ENCODE measurements at regions not wholly inside any gene's neighbourhood (a gene's known extent, or its start where the extent isn't known, plus 50 kb on each side); places are given as distances from the start of the nearest gene placed in this dataset.

DNA sequence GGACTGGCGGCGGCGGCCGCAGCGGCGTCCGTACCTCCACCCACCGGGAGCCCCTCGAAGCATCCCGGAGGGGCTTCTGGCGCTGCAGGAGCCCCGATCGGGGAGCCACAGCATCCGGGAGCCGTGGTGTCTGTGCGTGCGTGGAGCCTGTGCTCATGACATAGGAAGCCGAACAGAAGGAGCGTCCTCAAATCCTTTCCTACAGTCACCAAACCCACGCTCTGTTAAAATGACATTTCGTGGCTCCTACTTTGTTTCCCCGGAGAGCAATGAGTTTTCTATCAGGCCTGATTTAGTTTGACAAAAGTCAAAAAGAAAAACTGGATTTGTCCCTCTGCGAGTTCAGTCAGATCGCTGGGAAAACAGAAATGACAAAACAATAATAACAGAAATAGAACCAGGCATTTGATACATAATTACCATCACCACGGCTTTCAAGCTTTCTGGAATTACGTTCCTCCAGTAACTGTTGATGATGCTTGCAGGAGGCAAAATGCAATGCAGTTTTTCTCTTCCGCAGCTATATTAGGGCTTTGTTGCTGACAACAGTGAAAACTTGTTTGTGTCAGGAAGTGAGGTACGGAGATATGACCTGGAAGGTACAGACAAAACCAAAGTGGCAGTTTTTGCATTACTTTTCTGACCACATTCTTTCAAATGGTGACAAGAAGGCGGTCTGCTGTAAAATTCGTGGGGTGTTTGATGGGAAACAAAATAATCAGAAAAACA lies 219.3 kb upstream of the MKLN1 start:
- TF ChIP-seq CTCF (conservative IDR thresholded peaks at IDR 0.05), result no peak
- Mint-ChIP-seq H3K4me3 (peak overlapping the region; percentile 98), H3K9me3 (no peaks in the 10 kb centered on the region), H3K4me1 (ENCODE audit: unreplicated experiment) (peaks cover 20% of the 10 kb centered on the region), H3K36me3 (no peaks in the 10 kb centered on the region), H3K27me3 (peaks cover 87% of the 10 kb centered on the region), H3K27ac (peak overlapping the region; percentile 96)
- DNase-seq (ENCODE audit: extremely low spot score, unreplicated experiment), result no peak

DNA sequence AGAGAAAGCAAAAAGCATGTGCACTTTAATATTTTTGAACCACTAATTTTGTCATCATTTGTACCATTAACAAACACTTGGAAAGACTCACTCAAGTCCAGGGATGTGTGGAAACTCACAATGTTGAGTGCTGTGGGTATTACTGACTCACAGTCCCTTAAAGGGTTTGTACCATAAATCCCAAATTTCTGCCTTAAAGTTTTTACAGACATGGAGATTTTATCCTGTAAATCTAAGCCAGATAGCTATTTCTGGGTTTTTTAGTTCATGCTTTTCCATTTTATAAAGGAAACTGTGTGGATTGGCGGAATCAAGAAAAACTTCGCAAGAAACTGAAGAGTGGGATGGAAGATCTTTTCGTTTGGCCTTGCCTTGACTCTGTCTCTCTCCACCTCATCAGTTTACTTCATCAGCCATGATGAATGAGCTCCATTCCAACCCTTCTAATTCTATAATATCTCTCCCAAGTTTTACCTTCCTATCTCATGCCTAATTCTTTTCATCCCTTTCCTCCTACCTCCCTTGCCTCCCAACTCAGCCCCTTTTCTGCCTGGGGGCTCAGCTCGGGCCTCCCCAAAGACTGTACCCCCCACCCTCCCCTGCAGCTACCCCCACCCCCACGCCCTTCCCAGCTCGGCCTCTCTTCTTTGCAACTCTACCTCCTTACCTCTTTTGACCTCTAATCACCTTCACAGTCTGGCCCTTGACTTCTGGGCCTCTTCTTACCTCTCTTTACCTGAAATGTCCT lies 218.5 kb upstream of the MKLN1 start:
- H3K9me3 Mint-ChIP-seq, result no peaks in the 10 kb centered on the region
- H3K4me3 Mint-ChIP-seq, result peak overlapping the region; percentile 98
- H3K27ac Mint-ChIP-seq, result peak overlapping the region; percentile 96
- no peak for DNase-seq (ENCODE audit: extremely low spot score, unreplicated experiment)
- peaks cover 20% of the 10 kb centered on the region for H3K4me1 Mint-ChIP-seq (ENCODE audit: unreplicated experiment)
- no peak for TF ChIP-seq CTCF (conservative IDR thresholded peaks at IDR 0.05)
- H3K27me3 Mint-ChIP-seq, result peaks cover 87% of the 10 kb centered on the region
- H3K36me3 Mint-ChIP-seq, result no peaks in the 10 kb centered on the region

GRCh38 chr7:131109759-131110296 lies 217.8 kb upstream of the MKLN1 start:
- Mint-ChIP-seq H3K4me1 (ENCODE audit: unreplicated experiment) (peaks cover 20% of the 10 kb centered on the region), H3K27me3 (peaks cover 86% of the 10 kb centered on the region), H3K9me3 (no peaks in the 10 kb centered on the region), H3K27ac (peak overlapping the region; percentile 96), H3K36me3 (no peaks in the 10 kb centered on the region), H3K4me3 (peak overlapping the region; percentile 98)
- DNase-seq (ENCODE audit: extremely low spot score, unreplicated experiment), result no peak
- TF ChIP-seq CTCF (conservative IDR thresholded peaks at IDR 0.05), result no peak

DNA sequence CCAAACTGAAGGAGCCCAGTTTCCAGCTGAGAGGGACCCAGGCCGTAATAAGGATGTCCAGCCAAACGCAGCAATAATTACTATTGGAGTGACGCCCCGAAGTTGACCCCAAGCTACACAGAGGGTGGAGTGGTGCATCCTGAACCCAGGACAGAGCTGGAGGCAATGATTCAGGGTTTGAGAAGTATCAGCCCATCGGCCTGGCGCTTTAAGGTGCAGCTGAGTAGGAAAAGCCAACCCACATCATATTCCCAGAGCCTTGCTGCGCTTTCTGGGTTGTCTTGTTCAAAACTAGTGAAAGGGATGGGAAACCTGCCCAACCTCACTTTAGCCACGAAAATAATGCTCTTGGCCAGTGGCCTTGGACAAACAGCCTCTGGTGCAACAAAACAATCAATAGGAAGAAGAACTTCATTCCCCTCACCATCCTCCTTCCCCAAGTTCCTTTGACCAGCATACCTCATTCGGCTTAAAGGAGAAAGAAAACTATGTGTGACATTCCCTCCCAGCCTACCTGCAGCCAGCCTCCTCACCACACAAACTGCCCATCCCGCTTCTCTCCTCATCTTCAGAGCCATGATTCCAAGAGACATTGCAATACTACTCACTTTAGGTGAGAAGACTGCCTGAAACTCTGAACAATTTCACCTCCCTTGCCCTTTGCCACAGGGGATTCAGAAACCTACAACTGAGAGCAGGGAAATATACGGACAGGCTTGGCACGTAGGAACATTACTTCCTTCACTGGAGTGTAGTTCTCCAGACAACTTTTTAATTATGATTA lies 217.2 kb upstream of the MKLN1 start:
- H3K4me3 Mint-ChIP-seq, result peak overlapping the region; percentile 98
- no peak for TF ChIP-seq CTCF (conservative IDR thresholded peaks at IDR 0.05)
- H3K27me3 Mint-ChIP-seq, result peaks cover 86% of the 10 kb centered on the region
- peaks cover 20% of the 10 kb centered on the region for H3K4me1 Mint-ChIP-seq (ENCODE audit: unreplicated experiment)
- no peaks in the 10 kb centered on the region for H3K36me3 Mint-ChIP-seq
- no peaks in the 10 kb centered on the region for H3K9me3 Mint-ChIP-seq
- peak overlapping the region; percentile 76 for H3K27ac Mint-ChIP-seq
- no peak for DNase-seq (ENCODE audit: extremely low spot score, unreplicated experiment)

GRCh38 chr7:131111081-131111576 lies 216.5 kb upstream of the MKLN1 start:
- Mint-ChIP-seq H3K27ac (peak overlapping the region; percentile 76), H3K36me3 (no peaks in the 10 kb centered on the region), H3K4me3 (peak overlapping the region; percentile 98), H3K4me1 (ENCODE audit: unreplicated experiment) (peaks cover 20% of the 10 kb centered on the region), H3K9me3 (no peaks in the 10 kb centered on the region), H3K27me3 (peaks cover 88% of the 10 kb centered on the region)
- no peak for TF ChIP-seq CTCF (conservative IDR thresholded peaks at IDR 0.05)
- DNase-seq (ENCODE audit: extremely low spot score, unreplicated experiment), result no peak
